Gastrocnemius medialis (tissue), 4 donors: ENCODE measurements at regions not wholly inside any gene's neighbourhood (a gene's known extent, or its start where the extent isn't known, plus 50 kb on each side); places are given as distances from the start of the nearest gene placed in this dataset.

Source experiments
- ATAC-seq, 2 donors: fragments of 150-250 bp; one replicate each; pipeline ENCODE4 v1.9.1; 2016
- DNase-seq, 2 donors: peaks; one replicate each; pipeline ENCODE4 v3.0.0-alpha.2; 2019
- H3K27ac ChIP-seq, 4 donors: fragments of 200-600 bp; sonication (generic); 1 replicate in 1 of 4; 2 replicates in 3 of 4; pipeline ENCODE4 v1.5.1; 2016 to 2018; ENCODE audit warnings: mild to moderate bottlenecking in 2 of 4, moderate library complexity in 1 of 4
- H3K27me3 ChIP-seq, 3 donors: fragments of 200-600 bp; sonication (generic) in 2 of 3; 1 replicate in 1 of 3; 2 replicates in 2 of 3; pipeline versions ENCODE4 v1.5.1 to v1.6.0; 2016 to 2019; ENCODE audit warnings: mild to moderate bottlenecking in 1 of 3, moderate library complexity in 1 of 3
- H3K36me3 ChIP-seq, 2 donors: fragments of 200-600 bp; sonication (generic) in 1 of 2; one replicate each; pipeline ENCODE4 v1.5.1; 2017 to 2018
- H3K4me1 ChIP-seq, 2 donors: fragments of 200-600 bp; sonication (generic) in 1 of 2; one replicate each; pipeline ENCODE4 v1.5.1; 2016 to 2017; ENCODE audit warnings: mild to moderate bottlenecking in 2 of 2
- H3K4me3 ChIP-seq, 4 donors: fragments of 200-600 bp; sonication (generic) in 3 of 4; 1 replicate in 1 of 4; 2 replicates in 3 of 4; pipeline ENCODE4 v1.5.1; 2016 to 2019; ENCODE audit warnings: mild to moderate bottlenecking in 2 of 4
- H3K9me3 ChIP-seq, 3 donors: fragments of 200-600 bp; sonication (generic) in 2 of 3; 1 replicate in 1 of 3; 2 replicates in 2 of 3; pipeline ENCODE4 v1.5.1; 2016 to 2019
- CTCF ChIP-seq, 5 experiments: fragments of 450-650 bp in 3 of 5; fragments of 200-600 bp in 2 of 5; sonication (generic) in 2 of 5; IDR thresholded peaks in 4 of 5; conservative IDR thresholded peaks in 1 of 5; 1 replicate in 4 of 5; 2 replicates in 1 of 5; pipeline ENCODE4 v1.5.1; 2016 to 2019; ENCODE audit warnings: antibody characterized with exemption in 5 of 5, mild to moderate bottlenecking in 3 of 5, moderate library complexity in 3 of 5
- POLR2A ChIP-seq, 2 donors: fragments of 450-650 bp; IDR thresholded peaks; one replicate each; pipeline ENCODE4 v1.6.1; 2017; ENCODE audit warnings: antibody characterized with exemption in 2 of 2, mild to moderate bottlenecking in 2 of 2, moderate library complexity in 2 of 2
- in situ Hi-C, 4 donors: fragments of 200-750 bp; cut with MboI; loops; one replicate each; pipeline versions ENCODE4 v1.15.0 to v1.8.0; 2017; ENCODE audit warnings: low sequenced_read_pairs in 4 of 4
- intact Hi-C: fragments of 100-400 bp; cut with DNase I; formaldehyde crosslinking; loops from one replicate; pipeline ENCODE4 v1.15.1; 2023; ENCODE audit warnings: low total_unique reads

- Histone ChIP-seq H3K36me3 (no peaks in the 10 kb centered on the region), H3K4me1 (no peaks in the 10 kb centered on the region), H3K4me3 (no peak overlapping the region), H3K9me3 (no peaks in the 10 kb centered on the region), H3K27ac (no peak overlapping the region), H3K27me3 (no peaks in the 10 kb centered on the region)
- TF ChIP-seq CTCF (IDR thresholded peaks at IDR 0.05 in 4 of 5, conservative IDR thresholded peaks at IDR 0.05 in 1 of 5) = no peak
- no peak for TF ChIP-seq POLR2A (IDR thresholded peaks at IDR 0.05)
- ATAC-seq (no peak), DNase-seq (no peak)
- in situ Hi-C loops (no loop called here), intact Hi-C loops (no loop called here)
Measured at GRCh38 chr2:146954544-146954943, 890.3 kb upstream of the ACVR2A start.

GRCh38 chr2:146952696-146953095 lies 892.1 kb upstream of the ACVR2A start:
- DNase-seq (no peak), ATAC-seq (no peak)
- Histone ChIP-seq H3K27ac (no peak overlapping the region), H3K4me3 (no peak overlapping the region), H3K36me3 (no peaks in the 10 kb centered on the region), H3K27me3 (no peaks in the 10 kb centered on the region), H3K9me3 (no peaks in the 10 kb centered on the region), H3K4me1 (no peaks in the 10 kb centered on the region)
- TF ChIP-seq CTCF (IDR thresholded peaks at IDR 0.05 in 4 of 5, conservative IDR thresholded peaks at IDR 0.05 in 1 of 5) (no peak), POLR2A (IDR thresholded peaks at IDR 0.05) (no peak)
- intact Hi-C loops = no loop called here
- in situ Hi-C loops = no loop called here

- ATAC-seq (no peak), DNase-seq (no peak)
- H3K4me3 ChIP-seq = no peak overlapping the region
- no peaks in the 10 kb centered on the region for H3K4me1 ChIP-seq
- no peaks in the 10 kb centered on the region for H3K9me3 ChIP-seq
- H3K27ac ChIP-seq = no peak overlapping the region
- no peaks in the 10 kb centered on the region for H3K36me3 ChIP-seq
- in situ Hi-C loops (no loop called here), intact Hi-C loops (no loop called here)
- TF ChIP-seq CTCF (IDR thresholded peaks at IDR 0.05 in 4 of 5, conservative IDR thresholded peaks at IDR 0.05 in 1 of 5) = no peak
- TF ChIP-seq POLR2A (IDR thresholded peaks at IDR 0.05) = no peak
- no peaks in the 10 kb centered on the region for H3K27me3 ChIP-seq
Measured at GRCh38 chr2:146950911-146951310, 893.9 kb upstream of the ACVR2A start.

- no peaks in the 10 kb centered on the region for H3K4me1 ChIP-seq
- TF ChIP-seq POLR2A (IDR thresholded peaks at IDR 0.05) (no peak), CTCF (IDR thresholded peaks at IDR 0.05 in 4 of 5, conservative IDR thresholded peaks at IDR 0.05 in 1 of 5) (no peak)
- no peaks in the 10 kb centered on the region for H3K9me3 ChIP-seq
- no peak for ATAC-seq
- intact Hi-C loops = no loop called here
- no peak overlapping the region for H3K27ac ChIP-seq
- DNase-seq = no peak
- no peak overlapping the region for H3K4me3 ChIP-seq
- H3K36me3 ChIP-seq = no peaks in the 10 kb centered on the region
- no peaks in the 10 kb centered on the region for H3K27me3 ChIP-seq
- in situ Hi-C loops = no loop called here
Measured at GRCh38 chr2:146950361-146950760, 894.5 kb upstream of the ACVR2A start.

- H3K27ac ChIP-seq = no peak overlapping the region
- intact Hi-C loops (no loop called here), in situ Hi-C loops (no loop called here)
- H3K4me1 ChIP-seq = no peaks in the 10 kb centered on the region
- no peaks in the 10 kb centered on the region for H3K27me3 ChIP-seq
- H3K4me3 ChIP-seq = no peak overlapping the region
- no peaks in the 10 kb centered on the region for H3K9me3 ChIP-seq
- no peak for ATAC-seq
- TF ChIP-seq POLR2A (IDR thresholded peaks at IDR 0.05) (no peak), CTCF (IDR thresholded peaks at IDR 0.05 in 4 of 5, conservative IDR thresholded peaks at IDR 0.05 in 1 of 5) (no peak)
- no peak for DNase-seq
- no peaks in the 10 kb centered on the region for H3K36me3 ChIP-seq
Measured at GRCh38 chr2:146949400-146949799, 895.4 kb upstream of the ACVR2A start.
